Hepatocyte (in vitro differentiated cells): ENCODE measurements at regions not wholly inside any gene's neighbourhood (a gene's known extent, or its start where the extent isn't known, plus 50 kb on each side); places are given as distances from the start of the nearest gene placed in this dataset.

ENCODE experiments used
- EZH2 ChIP-seq: fragments of 200-600 bp; sonication (generic); IDR thresholded peaks from 2 replicates; pipeline ENCODE4 v1.6.1; 2016; ENCODE audit warnings: antibody characterized with exemption, mild to moderate bottlenecking, borderline replicate concordance
- TF ChIP-seq, protein P1 (sequence below): fragments of 200-600 bp; sonication (generic); IDR thresholded peaks from 2 replicates; pipeline ENCODE4 v1.5.1; 2016; ENCODE audit warnings: antibody characterized with exemption, mild to moderate bottlenecking; ENCODE audit not compliant: poor library complexity

DNA sequence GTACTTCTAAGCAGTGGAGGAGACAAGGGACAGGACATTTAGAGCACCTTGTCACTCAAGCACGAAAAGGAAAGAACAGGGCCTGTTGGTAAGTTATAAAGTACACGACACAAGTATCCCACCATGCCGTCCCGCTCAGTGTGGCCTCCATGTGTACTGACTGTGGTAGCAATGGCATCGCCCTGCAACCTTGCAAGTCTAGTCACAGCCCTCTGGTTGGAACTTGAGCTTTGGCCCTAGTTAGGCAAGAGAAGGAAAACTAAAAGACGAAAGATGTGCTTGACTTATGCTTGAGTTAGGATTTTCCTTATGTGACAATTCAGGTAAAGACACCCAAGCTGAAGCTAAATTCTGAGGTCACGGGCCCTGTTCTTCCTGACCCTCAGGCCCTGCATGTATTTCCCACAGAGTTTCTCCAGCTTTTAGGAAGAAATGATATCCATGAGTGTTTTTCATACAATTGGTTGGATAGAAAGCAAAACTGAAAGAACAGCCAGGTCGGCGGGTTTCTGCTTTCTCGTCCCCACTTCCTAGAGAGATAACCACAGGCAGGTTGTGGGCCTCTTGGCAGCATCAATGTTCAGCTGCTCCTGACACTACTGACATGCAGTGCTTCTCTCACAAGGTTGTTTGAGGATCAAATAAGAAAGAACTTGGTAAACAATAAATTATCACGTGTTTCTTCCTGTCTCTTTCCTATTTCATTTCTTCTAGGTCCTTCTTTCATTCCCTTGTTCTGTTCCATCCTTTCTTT, 216.2 kb downstream of the IRS2 start:
- no peak for TF ChIP-seq EZH2
- TF ChIP-seq, protein P1, sequence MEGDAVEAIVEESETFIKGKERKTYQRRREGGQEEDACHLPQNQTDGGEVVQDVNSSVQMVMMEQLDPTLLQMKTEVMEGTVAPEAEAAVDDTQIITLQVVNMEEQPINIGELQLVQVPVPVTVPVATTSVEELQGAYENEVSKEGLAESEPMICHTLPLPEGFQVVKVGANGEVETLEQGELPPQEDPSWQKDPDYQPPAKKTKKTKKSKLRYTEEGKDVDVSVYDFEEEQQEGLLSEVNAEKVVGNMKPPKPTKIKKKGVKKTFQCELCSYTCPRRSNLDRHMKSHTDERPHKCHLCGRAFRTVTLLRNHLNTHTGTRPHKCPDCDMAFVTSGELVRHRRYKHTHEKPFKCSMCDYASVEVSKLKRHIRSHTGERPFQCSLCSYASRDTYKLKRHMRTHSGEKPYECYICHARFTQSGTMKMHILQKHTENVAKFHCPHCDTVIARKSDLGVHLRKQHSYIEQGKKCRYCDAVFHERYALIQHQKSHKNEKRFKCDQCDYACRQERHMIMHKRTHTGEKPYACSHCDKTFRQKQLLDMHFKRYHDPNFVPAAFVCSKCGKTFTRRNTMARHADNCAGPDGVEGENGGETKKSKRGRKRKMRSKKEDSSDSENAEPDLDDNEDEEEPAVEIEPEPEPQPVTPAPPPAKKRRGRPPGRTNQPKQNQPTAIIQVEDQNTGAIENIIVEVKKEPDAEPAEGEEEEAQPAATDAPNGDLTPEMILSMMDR: no peak
